ENCODE measurements at regions not wholly inside any gene's neighbourhood (a gene's known extent, or its start where the extent isn't known, plus 50 kb on each side); places are given as distances from the start of the nearest gene placed in this dataset.

DNA sequence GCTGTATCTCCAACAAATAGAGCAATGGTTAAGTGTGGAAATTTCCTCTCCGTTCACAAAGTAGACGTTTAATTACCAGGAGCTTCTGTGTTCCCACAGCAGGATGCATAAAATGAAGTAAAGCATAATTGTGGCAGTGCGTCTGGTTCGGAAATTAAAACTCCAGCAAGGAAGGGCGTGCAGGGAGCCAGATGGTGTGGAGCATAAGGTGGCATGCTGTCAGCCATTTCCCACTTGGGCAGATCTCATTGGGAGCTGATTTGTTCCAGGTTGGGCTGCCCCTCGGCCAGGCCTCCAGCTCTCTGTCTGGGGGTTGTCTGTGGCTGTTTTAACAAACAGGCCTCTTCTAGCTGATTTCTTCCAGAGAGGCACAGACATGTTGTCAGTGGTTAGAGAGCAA is 182.1 kb upstream of the CLNK start:
- no peak overlapping the region for H3K27ac ChIP-seq (ENCODE audit: insufficient read depth, low read length, poor library complexity, severe bottlenecking)
- Mint-ChIP-seq H3K9me3 (peaks cover 0 to 4% (median 0%) of the 10 kb centered on the region in 7 donors), H3K4me1 (no peaks in the 10 kb centered on the region), H3K27me3 (no peaks in the 10 kb centered on the region), H3K36me3 (no peaks in the 10 kb centered on the region), H3K27ac (no peak overlapping the region), H3K4me3 (no peak overlapping the region)
- no peak for DNase-seq
- no peaks in the 10 kb centered on the region for H3K9me3 ChIP-seq (ENCODE audit: control insufficient read depth in 2 of 2, low read length in 2 of 2)
- H3K36me3 ChIP-seq (ENCODE audit: control insufficient read depth, insufficient read depth, low read length) = no peaks in the 10 kb centered on the region
- no peak for ATAC-seq (ENCODE audit: low read depth in 2 of 2)
- H3K4me3 ChIP-seq (ENCODE audit: low read depth, low read length) = no peak overlapping the region
- H3K27me3 ChIP-seq (ENCODE audit: control insufficient read depth, insufficient read depth, low read length) = no peaks in the 10 kb centered on the region
- H3K4me1 ChIP-seq (ENCODE audit: control insufficient read depth, insufficient read depth, low read length, poor library complexity, severe bottlenecking) = no peaks in the 10 kb centered on the region

GRCh38 chr4:10861036-10861435 is 176.5 kb upstream of the CLNK start:
- no peak for ATAC-seq (ENCODE audit: low read depth in 2 of 2)
- Histone ChIP-seq H3K9me3 (ENCODE audit: control insufficient read depth in 2 of 2, low read length in 2 of 2) (peaks cover 5 to 6% of the 10 kb centered on the region in 2 experiments), H3K36me3 (ENCODE audit: control insufficient read depth, insufficient read depth, low read length) (no peaks in the 10 kb centered on the region), H3K4me1 (ENCODE audit: control insufficient read depth, insufficient read depth, low read length, poor library complexity, severe bottlenecking) (no peaks in the 10 kb centered on the region), H3K27me3 (ENCODE audit: control insufficient read depth, insufficient read depth, low read length) (no peaks in the 10 kb centered on the region), H3K27ac (ENCODE audit: insufficient read depth, low read length, poor library complexity, severe bottlenecking) (no peak overlapping the region), H3K4me3 (ENCODE audit: low read depth, low read length) (no peak overlapping the region)
- no peak for DNase-seq
- no peaks in the 10 kb centered on the region for H3K4me1 Mint-ChIP-seq
- H3K36me3 Mint-ChIP-seq = no peaks in the 10 kb centered on the region
- H3K27me3 Mint-ChIP-seq = no peaks in the 10 kb centered on the region
- no peak overlapping the region for H3K4me3 Mint-ChIP-seq
- no peak overlapping the region for H3K27ac Mint-ChIP-seq
- peaks cover 0 to 14% (median 5%) of the 10 kb centered on the region in 7 donors for H3K9me3 Mint-ChIP-seq

- Mint-ChIP-seq H3K27me3 (no peaks in the 10 kb centered on the region), H3K9me3 (peaks cover 0 to 14% (median 4%) of the 10 kb centered on the region in 7 donors), H3K27ac (no peak overlapping the region), H3K4me3 (no peak overlapping the region), H3K4me1 (peaks cover 0 to 13% (median 2%) of the 10 kb centered on the region in 4 donors), H3K36me3 (no peaks in the 10 kb centered on the region)
- ATAC-seq (ENCODE audit: low read depth in 2 of 2) (no peak), DNase-seq (no peak)
- H3K27me3 ChIP-seq (ENCODE audit: control insufficient read depth, insufficient read depth, low read length) = no peaks in the 10 kb centered on the region
- H3K9me3 ChIP-seq (ENCODE audit: control insufficient read depth in 2 of 2, low read length in 2 of 2) = peaks cover 5 to 6% of the 10 kb centered on the region in 2 experiments
- H3K36me3 ChIP-seq (ENCODE audit: control insufficient read depth, insufficient read depth, low read length) = no peaks in the 10 kb centered on the region
- H3K27ac ChIP-seq (ENCODE audit: insufficient read depth, low read length, poor library complexity, severe bottlenecking) = no peak overlapping the region
- no peaks in the 10 kb centered on the region for H3K4me1 ChIP-seq (ENCODE audit: control insufficient read depth, insufficient read depth, low read length, poor library complexity, severe bottlenecking)
- no peak overlapping the region for H3K4me3 ChIP-seq (ENCODE audit: low read depth, low read length)
These were observed 171.8 kb upstream of the CLNK start for GRCh38 chr4:10856271-10856782.

- no peak for DNase-seq
- no peak overlapping the region for H3K27ac ChIP-seq (ENCODE audit: insufficient read depth, low read length, poor library complexity, severe bottlenecking)
- ATAC-seq (ENCODE audit: low read depth in 2 of 2) = no peak
- Mint-ChIP-seq H3K4me1 (peaks cover 0 to 16% (median 5%) of the 10 kb centered on the region in 4 donors), H3K27me3 (no peaks in the 10 kb centered on the region), H3K9me3 (peaks cover 0 to 7% (median 3%) of the 10 kb centered on the region in 7 donors), H3K27ac (no peak overlapping the region), H3K4me3 (peak overlapping the region in 2 of 4 donors; percentile 14 to 26), H3K36me3 (no peaks in the 10 kb centered on the region)
- no peaks in the 10 kb centered on the region for H3K27me3 ChIP-seq (ENCODE audit: control insufficient read depth, insufficient read depth, low read length)
- H3K9me3 ChIP-seq (ENCODE audit: control insufficient read depth in 2 of 2, low read length in 2 of 2) = peaks cover 4% of the 10 kb centered on the region in 2 experiments
- no peaks in the 10 kb centered on the region for H3K4me1 ChIP-seq (ENCODE audit: control insufficient read depth, insufficient read depth, low read length, poor library complexity, severe bottlenecking)
- H3K36me3 ChIP-seq (ENCODE audit: control insufficient read depth, insufficient read depth, low read length) = no peaks in the 10 kb centered on the region
- no peak overlapping the region for H3K4me3 ChIP-seq (ENCODE audit: low read depth, low read length)
These were observed 168.6 kb upstream of the CLNK start for GRCh38 chr4:10853196-10853595.

GRCh38 chr4:10841697-10842096 is 157.1 kb upstream of the CLNK start:
- Histone ChIP-seq H3K9me3 (ENCODE audit: control insufficient read depth in 2 of 2, low read length in 2 of 2) (no peaks in the 10 kb centered on the region), H3K4me1 (ENCODE audit: control insufficient read depth, insufficient read depth, low read length, poor library complexity, severe bottlenecking) (no peaks in the 10 kb centered on the region), H3K36me3 (ENCODE audit: control insufficient read depth, insufficient read depth, low read length) (no peaks in the 10 kb centered on the region), H3K27ac (ENCODE audit: insufficient read depth, low read length, poor library complexity, severe bottlenecking) (no peak overlapping the region), H3K27me3 (ENCODE audit: control insufficient read depth, insufficient read depth, low read length) (no peaks in the 10 kb centered on the region), H3K4me3 (ENCODE audit: low read depth, low read length) (no peak overlapping the region)
- peaks cover 0 to 2% (median 0%) of the 10 kb centered on the region in 7 donors for H3K9me3 Mint-ChIP-seq
- DNase-seq = no peak
- no peak overlapping the region for H3K27ac Mint-ChIP-seq
- no peak overlapping the region for H3K4me3 Mint-ChIP-seq
- H3K36me3 Mint-ChIP-seq = no peaks in the 10 kb centered on the region
- ATAC-seq (ENCODE audit: low read depth in 2 of 2) = no peak
- H3K4me1 Mint-ChIP-seq = peaks cover 0 to 5% (median 0%) of the 10 kb centered on the region in 4 donors
- H3K27me3 Mint-ChIP-seq = no peaks in the 10 kb centered on the region

DNA sequence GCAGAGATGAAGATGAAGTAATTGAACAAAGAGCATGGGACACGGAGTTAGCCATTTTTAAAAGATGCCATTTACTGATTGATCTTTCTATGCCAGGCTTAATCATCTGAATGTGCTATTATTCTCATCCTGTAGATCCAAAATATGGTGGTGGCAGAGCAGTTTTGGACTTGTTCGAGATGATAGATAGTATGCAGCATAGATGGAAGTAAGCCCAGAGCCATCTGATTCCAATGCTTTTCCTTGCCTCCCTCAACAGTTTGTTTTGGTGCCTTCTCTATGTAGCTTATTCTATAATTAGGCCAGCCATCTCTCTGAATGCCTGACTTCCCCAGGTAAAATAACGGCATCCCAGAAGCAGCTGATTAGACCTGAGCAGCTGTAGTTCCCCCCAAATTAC is 152.6 kb upstream of the CLNK start:
- Histone ChIP-seq H3K4me3 (ENCODE audit: low read depth, low read length) (no peak overlapping the region), H3K27me3 (ENCODE audit: control insufficient read depth, insufficient read depth, low read length) (no peaks in the 10 kb centered on the region), H3K36me3 (ENCODE audit: control insufficient read depth, insufficient read depth, low read length) (no peaks in the 10 kb centered on the region), H3K27ac (ENCODE audit: insufficient read depth, low read length, poor library complexity, severe bottlenecking) (no peak overlapping the region), H3K4me1 (ENCODE audit: control insufficient read depth, insufficient read depth, low read length, poor library complexity, severe bottlenecking) (no peaks in the 10 kb centered on the region), H3K9me3 (ENCODE audit: control insufficient read depth in 2 of 2, low read length in 2 of 2) (no peaks in the 10 kb centered on the region)
- DNase-seq (no peak), ATAC-seq (ENCODE audit: low read depth in 2 of 2) (no peak)
- Mint-ChIP-seq H3K27me3 (no peaks in the 10 kb centered on the region), H3K27ac (no peak overlapping the region), H3K9me3 (no peaks in the 10 kb centered on the region), H3K4me3 (no peak overlapping the region), H3K4me1 (peaks cover 0 to 7% (median 3%) of the 10 kb centered on the region in 4 donors), H3K36me3 (no peaks in the 10 kb centered on the region)

- Mint-ChIP-seq H3K27ac (peak overlapping the region in 1 of 3 donors; percentile 13), H3K36me3 (peaks cover 4% of the 10 kb centered on the region), H3K4me3 (no peak overlapping the region), H3K4me1 (peaks cover 0 to 26% (median 3%) of the 10 kb centered on the region in 4 donors), H3K27me3 (no peaks in the 10 kb centered on the region), H3K9me3 (peaks cover 0 to 5% (median 0%) of the 10 kb centered on the region in 7 donors)
- no peaks in the 10 kb centered on the region for H3K9me3 ChIP-seq (ENCODE audit: control insufficient read depth in 2 of 2, low read length in 2 of 2)
- ATAC-seq (ENCODE audit: low read depth in 2 of 2) (no peak), DNase-seq (no peak)
- no peaks in the 10 kb centered on the region for H3K36me3 ChIP-seq (ENCODE audit: control insufficient read depth, insufficient read depth, low read length)
- no peaks in the 10 kb centered on the region for H3K4me1 ChIP-seq (ENCODE audit: control insufficient read depth, insufficient read depth, low read length, poor library complexity, severe bottlenecking)
- H3K27ac ChIP-seq (ENCODE audit: insufficient read depth, low read length, poor library complexity, severe bottlenecking) = no peak overlapping the region
- no peaks in the 10 kb centered on the region for H3K27me3 ChIP-seq (ENCODE audit: control insufficient read depth, insufficient read depth, low read length)
- no peak overlapping the region for H3K4me3 ChIP-seq (ENCODE audit: low read depth, low read length)
These were observed 148.4 kb upstream of the CLNK start for GRCh38 chr4:10832806-10833628.
